Astrocyte of the spinal cord (primary cell): ENCODE measurements at regions not wholly inside any gene's neighbourhood (a gene's known extent, or its start where the extent isn't known, plus 50 kb on each side); places are given as distances from the start of the nearest gene placed in this dataset.

Experiments
- DNase-seq: peaks from one replicate; pipeline ENCODE4 v3.0.0; 2011; ENCODE audit warnings: low read depth, low spot score
- H3K4me3 ChIP-seq: 2 replicates; pipeline ENCODE4 v1.5.1; 2011; ENCODE audit warnings: low read depth, mild to moderate bottlenecking, low read length, moderate library complexity
- in situ Hi-C: cut with HindIII; loops from 2 replicates; pipeline ENCODE4 v1.10.0; 2017; ENCODE audit warnings: low sequenced_read_pairs
- TF ChIP-seq, protein P1 (sequence below): IDR thresholded peaks from 2 replicates; pipeline ENCODE4 v1.5.1; 2012; ENCODE audit warnings: low read depth, mild to moderate bottlenecking, low read length, inconsistent platforms

DNA sequence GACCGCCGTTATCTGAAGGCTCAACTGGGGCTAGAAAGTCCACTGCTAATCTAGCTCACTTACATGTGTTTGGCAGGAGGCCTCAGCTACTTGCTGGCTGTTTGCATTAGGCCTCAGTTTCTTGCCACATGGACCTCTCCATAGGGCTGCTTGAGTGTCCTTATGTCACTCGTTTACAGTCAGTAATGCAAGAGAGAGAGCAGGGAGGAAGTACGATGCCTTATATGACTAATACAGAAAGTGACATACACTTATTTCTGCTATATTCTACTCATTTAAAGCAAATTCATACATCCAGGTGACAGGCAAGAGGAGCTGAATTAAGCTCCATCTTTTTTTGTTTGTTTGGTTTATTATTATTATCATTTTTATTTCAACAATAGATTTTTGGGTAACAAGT is 179.6 kb downstream of the LURAP1L start:
- DNase-seq = no peak
- TF ChIP-seq, protein P1, sequence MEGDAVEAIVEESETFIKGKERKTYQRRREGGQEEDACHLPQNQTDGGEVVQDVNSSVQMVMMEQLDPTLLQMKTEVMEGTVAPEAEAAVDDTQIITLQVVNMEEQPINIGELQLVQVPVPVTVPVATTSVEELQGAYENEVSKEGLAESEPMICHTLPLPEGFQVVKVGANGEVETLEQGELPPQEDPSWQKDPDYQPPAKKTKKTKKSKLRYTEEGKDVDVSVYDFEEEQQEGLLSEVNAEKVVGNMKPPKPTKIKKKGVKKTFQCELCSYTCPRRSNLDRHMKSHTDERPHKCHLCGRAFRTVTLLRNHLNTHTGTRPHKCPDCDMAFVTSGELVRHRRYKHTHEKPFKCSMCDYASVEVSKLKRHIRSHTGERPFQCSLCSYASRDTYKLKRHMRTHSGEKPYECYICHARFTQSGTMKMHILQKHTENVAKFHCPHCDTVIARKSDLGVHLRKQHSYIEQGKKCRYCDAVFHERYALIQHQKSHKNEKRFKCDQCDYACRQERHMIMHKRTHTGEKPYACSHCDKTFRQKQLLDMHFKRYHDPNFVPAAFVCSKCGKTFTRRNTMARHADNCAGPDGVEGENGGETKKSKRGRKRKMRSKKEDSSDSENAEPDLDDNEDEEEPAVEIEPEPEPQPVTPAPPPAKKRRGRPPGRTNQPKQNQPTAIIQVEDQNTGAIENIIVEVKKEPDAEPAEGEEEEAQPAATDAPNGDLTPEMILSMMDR = no peak

DNA sequence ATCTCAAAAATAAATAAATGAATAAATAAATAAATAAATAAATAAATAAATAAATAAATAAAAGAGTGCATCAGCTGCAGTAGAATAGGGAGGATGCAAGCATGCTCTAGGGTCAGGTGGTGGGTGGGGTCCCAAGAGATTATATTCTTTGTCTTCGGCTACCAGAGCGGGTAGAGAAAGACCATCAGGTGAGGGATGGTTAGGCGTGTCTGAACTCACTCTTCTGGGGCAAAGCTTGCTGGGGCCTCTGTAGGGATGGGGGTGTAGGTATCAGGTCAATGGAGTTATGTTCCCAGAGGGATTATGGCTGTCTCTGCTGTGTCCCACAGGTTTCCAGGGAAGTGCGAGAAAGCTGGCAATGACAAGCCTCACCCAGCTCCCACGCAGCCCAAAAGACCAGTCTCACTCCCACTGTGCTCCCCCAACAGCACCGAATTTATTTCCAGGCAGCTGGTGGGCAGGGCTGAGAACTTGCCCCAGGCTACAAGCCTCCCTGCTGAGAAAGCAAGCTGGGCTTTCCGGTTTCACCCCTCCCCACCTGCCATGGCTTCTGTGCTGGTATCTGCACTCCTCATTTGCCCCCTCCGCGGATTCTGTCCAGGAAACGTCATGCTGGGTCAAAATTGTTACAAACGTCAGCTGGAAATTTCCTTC is 180.8 kb downstream of the LURAP1L start:
- in situ Hi-C loops = no loop called here
- DNase-seq = no peak
- TF ChIP-seq, protein P1 = no peak
- no peak overlapping the region for H3K4me3 ChIP-seq

More for the DNA sequence above, 179.6 kb downstream of the LURAP1L start:
- no peak overlapping the region for H3K4me3 ChIP-seq
- in situ Hi-C loops = no loop called here

DNA sequence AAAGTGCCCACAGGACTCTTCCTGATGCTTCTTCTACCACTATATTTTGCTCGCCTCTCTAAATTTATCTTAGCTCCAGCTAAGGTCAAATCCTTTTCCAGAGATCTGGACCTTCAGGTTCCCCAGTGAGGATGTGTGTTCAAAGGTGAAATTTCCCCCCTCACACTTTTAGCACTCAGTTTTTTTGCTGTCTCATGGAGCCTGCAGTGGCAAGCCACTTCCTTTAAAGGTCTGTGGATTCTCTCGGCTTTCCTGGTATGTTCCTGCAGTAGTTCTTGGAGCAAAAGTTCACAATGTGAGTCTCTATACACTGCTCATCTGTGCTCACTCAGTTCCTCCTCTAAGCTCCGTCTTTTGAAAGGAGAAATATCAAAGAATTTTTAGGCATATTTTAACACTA is 181.4 kb downstream of the LURAP1L start:
- TF ChIP-seq, protein P1 = no peak
- DNase-seq = no peak
- no peak overlapping the region for H3K4me3 ChIP-seq
- in situ Hi-C loops = no loop called here

DNA sequence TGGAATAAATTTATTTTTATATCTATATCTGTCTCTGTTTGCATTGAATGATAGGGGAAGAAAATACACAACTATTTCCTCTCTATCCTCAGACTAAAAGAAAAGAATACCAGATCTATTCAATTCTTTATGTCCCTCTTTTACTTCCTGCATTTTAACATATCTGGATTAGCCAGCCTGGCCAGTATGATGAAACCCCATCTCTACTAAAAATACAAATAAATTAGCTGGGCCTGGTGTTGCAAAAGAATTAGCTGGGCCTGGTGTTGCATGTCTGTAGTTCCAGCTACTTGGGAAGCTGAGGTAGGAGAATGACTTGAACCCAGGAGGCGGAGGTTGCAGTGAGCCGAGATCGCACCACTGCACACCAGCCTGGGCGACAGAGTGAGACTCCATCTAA is 182.0 kb downstream of the LURAP1L start:
- in situ Hi-C loops = no loop called here
- TF ChIP-seq, protein P1 = no peak
- H3K4me3 ChIP-seq = no peak overlapping the region
- no peak for DNase-seq

DNA sequence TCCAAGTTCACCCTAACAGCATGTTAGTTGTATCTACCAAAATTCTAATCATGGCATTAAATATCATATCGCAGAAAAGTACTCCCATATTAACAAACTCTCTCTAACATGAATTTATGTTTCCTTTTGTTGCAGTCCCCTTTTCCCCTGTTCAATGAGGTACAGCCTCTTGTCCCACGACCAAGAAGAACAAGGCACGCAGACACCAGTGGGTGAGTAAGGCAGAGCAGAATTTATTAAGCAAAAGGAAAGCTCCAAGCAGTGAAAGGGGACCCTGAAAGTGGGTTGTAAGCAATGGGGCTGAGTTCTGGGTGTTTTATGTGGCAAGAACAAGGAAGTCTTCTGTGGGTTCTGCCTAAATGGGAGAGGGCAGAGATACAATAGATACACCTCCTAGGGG is 183.5 kb downstream of the LURAP1L start:
- in situ Hi-C loops = no loop called here
- TF ChIP-seq, protein P1 = no peak
- H3K4me3 ChIP-seq = no peak overlapping the region
- DNase-seq = no peak

DNA sequence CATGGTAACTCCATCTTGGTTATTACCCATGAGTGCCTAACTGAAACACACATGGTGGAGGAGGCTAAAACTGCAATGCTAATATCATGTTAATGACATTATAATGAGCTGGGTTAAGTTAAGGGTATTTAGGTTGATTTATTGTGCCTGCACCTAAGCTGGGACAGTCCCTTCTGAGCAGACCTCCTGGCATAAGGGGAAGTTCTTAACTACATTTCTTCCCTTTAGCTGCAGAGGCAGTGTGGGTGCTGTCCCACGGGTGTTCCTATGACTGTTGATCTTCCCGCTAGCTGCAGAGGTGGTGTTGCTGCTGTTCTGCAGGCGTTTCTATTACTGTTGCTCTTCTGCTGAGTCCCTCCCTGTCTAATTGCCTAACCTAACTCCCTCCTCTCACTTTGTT is 183.9 kb downstream of the LURAP1L start:
- DNase-seq = no peak
- in situ Hi-C loops = no loop called here
- H3K4me3 ChIP-seq = no peak overlapping the region
- TF ChIP-seq, protein P1 = no peak

DNA sequence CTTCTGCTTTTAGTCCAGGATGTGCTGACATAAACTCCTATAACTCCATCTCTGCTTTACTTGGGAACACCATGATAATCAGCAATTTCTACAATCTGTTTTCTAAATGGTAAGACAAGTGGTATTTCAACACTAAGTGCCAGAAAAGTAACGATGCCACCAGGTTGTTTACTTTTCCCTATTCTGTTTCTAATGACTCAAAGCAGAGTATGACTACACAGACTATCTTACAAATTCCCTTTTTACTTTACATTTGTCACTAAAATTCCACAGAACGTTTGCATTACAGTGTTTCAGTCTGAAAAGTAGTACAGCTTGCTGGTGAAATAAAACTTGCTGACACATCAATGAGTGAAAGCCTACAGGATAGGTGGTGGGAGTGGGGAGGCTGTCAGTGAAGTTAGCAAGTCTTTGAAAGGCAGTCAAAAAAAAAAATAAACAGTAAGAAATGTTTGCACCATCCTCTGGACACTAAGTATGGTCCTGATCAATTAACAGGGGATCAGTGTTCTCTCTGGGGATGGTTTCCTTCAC is 186.5 kb downstream of the LURAP1L start:
- no peak for DNase-seq
- TF ChIP-seq, protein P1 = no peak
- no peak overlapping the region for H3K4me3 ChIP-seq
- in situ Hi-C loops = no loop called here
